ENCODE measurements at regions not wholly inside any gene's neighbourhood (a gene's known extent, or its start where the extent isn't known, plus 50 kb on each side); places are given as distances from the start of the nearest gene placed in this dataset.
A peak's percentile ranks its signal among the peaks of the same experiment; 100 is the strongest.

- DNase-seq (ENCODE audit: low spot score in 2 of 2, unreplicated experiment in 2 of 2), result no peak
- TF ChIP-seq CTCF (IDR thresholded peaks at IDR 0.05; ENCODE audit: unreplicated experiment), result no peak
- H3K9me3 Mint-ChIP-seq, result no peaks in the 10 kb centered on the region
- H3K4me1 Mint-ChIP-seq, result peaks cover 26% of the 10 kb centered on the region
- no peaks in the 10 kb centered on the region for H3K27me3 Mint-ChIP-seq (ENCODE audit: low read depth)
- H3K27ac Mint-ChIP-seq, result peak overlapping the region; percentile 2
- H3K4me3 Mint-ChIP-seq, result no peak overlapping the region
- H3K36me3 Mint-ChIP-seq, result peaks cover 2% of the 10 kb centered on the region
These were observed 189.7 kb upstream of the CDKN3 start for GRCh38 chr14:54207075-54207474.

- Mint-ChIP-seq H3K27ac (peak overlapping the region; percentile 48), H3K27me3 (ENCODE audit: low read depth) (no peaks in the 10 kb centered on the region), H3K36me3 (no peaks in the 10 kb centered on the region), H3K4me1 (peaks cover 26% of the 10 kb centered on the region), H3K4me3 (no peak overlapping the region), H3K9me3 (peaks cover 3% of the 10 kb centered on the region)
- no peak for TF ChIP-seq CTCF (IDR thresholded peaks at IDR 0.05; ENCODE audit: unreplicated experiment)
- no peak for DNase-seq (ENCODE audit: low spot score in 2 of 2, unreplicated experiment in 2 of 2)
These were observed 189.0 kb upstream of the CDKN3 start for GRCh38 chr14:54207476-54208462.

GRCh38 chr14:54208751-54209150 lies 188.1 kb upstream of the CDKN3 start:
- DNase-seq (ENCODE audit: low spot score in 2 of 2, unreplicated experiment in 2 of 2), result no peak
- H3K27ac Mint-ChIP-seq, result no peak overlapping the region
- peaks cover 4% of the 10 kb centered on the region for H3K9me3 Mint-ChIP-seq
- H3K4me1 Mint-ChIP-seq, result peaks cover 26% of the 10 kb centered on the region
- H3K4me3 Mint-ChIP-seq, result no peak overlapping the region
- no peaks in the 10 kb centered on the region for H3K36me3 Mint-ChIP-seq
- no peak for TF ChIP-seq CTCF (IDR thresholded peaks at IDR 0.05; ENCODE audit: unreplicated experiment)
- no peaks in the 10 kb centered on the region for H3K27me3 Mint-ChIP-seq (ENCODE audit: low read depth)

GRCh38 chr14:54209511-54210250 lies 187.1 kb upstream of the CDKN3 start:
- peaks cover 26% of the 10 kb centered on the region for H3K4me1 Mint-ChIP-seq
- no peaks in the 10 kb centered on the region for H3K27me3 Mint-ChIP-seq (ENCODE audit: low read depth)
- no peaks in the 10 kb centered on the region for H3K36me3 Mint-ChIP-seq
- H3K4me3 Mint-ChIP-seq, result no peak overlapping the region
- TF ChIP-seq CTCF (IDR thresholded peaks at IDR 0.05; ENCODE audit: unreplicated experiment), result no peak
- no peak for DNase-seq (ENCODE audit: low spot score in 2 of 2, unreplicated experiment in 2 of 2)
- peaks cover 4% of the 10 kb centered on the region for H3K9me3 Mint-ChIP-seq
- H3K27ac Mint-ChIP-seq, result no peak overlapping the region

GRCh38 chr14:54211551-54212308 lies 185.1 kb upstream of the CDKN3 start:
- DNase-seq (ENCODE audit: low spot score in 2 of 2, unreplicated experiment in 2 of 2), result no peak
- H3K9me3 Mint-ChIP-seq, result peaks cover 4% of the 10 kb centered on the region
- no peaks in the 10 kb centered on the region for H3K36me3 Mint-ChIP-seq
- no peak overlapping the region for H3K4me3 Mint-ChIP-seq
- H3K4me1 Mint-ChIP-seq, result peaks cover 21% of the 10 kb centered on the region
- H3K27me3 Mint-ChIP-seq (ENCODE audit: low read depth), result no peaks in the 10 kb centered on the region
- H3K27ac Mint-ChIP-seq, result no peak overlapping the region
- TF ChIP-seq CTCF (IDR thresholded peaks at IDR 0.05; ENCODE audit: unreplicated experiment), result no peak

Data from mesothelial cell of epicardium (in vitro differentiated cells).